LNCAP (cell line): ENCODE measurements at regions not wholly inside any gene's neighbourhood (a gene's known extent, or its start where the extent isn't known, plus 50 kb on each side); places are given as distances from the start of the nearest gene placed in this dataset.

Experiments used
- TF ChIP-seq, protein P1 (sequence below): fragments of 450-650 bp; IDR thresholded peaks from 2 replicates; pipeline ENCODE4 v1.5.1; 2017; ENCODE audit warnings: mild to moderate bottlenecking

DNA sequence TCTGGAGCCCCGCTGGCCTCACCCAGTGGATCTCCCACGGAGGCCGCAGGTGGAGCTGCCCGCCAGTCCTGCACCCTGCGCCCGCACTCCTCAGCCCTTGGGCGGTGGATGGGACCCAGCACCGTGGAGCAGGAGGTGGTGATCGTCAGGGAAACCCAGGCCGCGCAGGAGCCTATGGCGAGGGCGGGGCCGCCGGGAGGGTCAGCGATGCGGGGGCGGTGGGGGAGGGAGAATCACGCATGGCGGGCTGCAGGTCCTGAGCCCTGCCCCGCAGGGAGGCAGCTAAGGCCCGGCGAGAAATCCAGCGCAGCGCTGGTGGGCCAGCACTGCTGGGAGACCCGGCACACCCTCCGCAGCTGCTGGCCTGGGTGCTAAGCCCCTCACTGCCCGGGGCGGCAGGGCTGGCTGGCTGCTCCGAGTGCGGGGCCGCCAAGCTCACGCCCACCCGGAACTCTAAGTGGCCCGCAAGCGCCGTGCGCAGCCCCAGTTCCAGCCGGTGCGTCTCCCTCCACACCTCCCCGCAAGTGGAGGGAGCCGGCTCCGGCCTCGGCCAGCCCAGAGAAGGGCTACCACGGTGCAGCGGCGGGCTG, 524.8 kb upstream of the TPK1 start:
- TF ChIP-seq, protein P1, sequence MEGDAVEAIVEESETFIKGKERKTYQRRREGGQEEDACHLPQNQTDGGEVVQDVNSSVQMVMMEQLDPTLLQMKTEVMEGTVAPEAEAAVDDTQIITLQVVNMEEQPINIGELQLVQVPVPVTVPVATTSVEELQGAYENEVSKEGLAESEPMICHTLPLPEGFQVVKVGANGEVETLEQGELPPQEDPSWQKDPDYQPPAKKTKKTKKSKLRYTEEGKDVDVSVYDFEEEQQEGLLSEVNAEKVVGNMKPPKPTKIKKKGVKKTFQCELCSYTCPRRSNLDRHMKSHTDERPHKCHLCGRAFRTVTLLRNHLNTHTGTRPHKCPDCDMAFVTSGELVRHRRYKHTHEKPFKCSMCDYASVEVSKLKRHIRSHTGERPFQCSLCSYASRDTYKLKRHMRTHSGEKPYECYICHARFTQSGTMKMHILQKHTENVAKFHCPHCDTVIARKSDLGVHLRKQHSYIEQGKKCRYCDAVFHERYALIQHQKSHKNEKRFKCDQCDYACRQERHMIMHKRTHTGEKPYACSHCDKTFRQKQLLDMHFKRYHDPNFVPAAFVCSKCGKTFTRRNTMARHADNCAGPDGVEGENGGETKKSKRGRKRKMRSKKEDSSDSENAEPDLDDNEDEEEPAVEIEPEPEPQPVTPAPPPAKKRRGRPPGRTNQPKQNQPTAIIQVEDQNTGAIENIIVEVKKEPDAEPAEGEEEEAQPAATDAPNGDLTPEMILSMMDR, result no peak

DNA sequence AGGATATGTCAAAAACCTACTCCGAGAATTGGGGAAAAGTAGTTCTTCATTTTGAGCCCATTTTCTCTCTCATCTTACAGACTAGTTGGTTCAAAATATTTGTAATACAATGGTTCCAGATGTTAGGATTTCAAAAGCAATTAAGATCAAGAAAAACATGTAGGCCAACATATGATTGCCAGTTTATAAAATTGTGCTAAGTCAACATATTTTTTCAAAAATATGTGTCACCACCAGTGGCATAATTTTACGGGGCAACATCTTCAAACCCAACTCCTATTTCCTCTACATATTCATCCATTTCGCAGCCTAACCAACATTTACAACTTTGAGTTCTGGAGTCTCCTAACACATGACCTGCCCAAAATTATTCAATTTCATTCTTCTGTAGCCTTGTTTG, 514.5 kb upstream of the TPK1 start:
- TF ChIP-seq, protein P1, result no peak

DNA sequence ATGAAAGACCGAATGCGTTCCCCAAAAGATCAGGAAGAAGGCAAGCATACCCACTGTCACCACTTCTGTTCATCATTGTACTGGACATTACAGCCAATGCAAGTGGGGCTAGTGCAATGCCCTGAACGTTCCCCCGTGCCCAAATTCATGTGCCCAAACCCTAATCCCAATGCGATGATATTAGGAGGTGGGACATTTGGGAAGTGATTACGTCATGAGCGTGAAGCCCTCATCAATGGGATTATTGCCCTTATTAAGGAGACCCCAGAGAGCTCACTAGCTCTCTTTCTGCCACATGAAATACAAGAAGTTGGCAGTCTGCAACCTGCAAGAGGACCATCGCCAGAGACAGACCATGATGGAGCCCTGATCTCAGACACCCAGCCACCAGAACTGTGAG, 511.4 kb upstream of the TPK1 start:
- TF ChIP-seq, protein P1, result no peak

DNA sequence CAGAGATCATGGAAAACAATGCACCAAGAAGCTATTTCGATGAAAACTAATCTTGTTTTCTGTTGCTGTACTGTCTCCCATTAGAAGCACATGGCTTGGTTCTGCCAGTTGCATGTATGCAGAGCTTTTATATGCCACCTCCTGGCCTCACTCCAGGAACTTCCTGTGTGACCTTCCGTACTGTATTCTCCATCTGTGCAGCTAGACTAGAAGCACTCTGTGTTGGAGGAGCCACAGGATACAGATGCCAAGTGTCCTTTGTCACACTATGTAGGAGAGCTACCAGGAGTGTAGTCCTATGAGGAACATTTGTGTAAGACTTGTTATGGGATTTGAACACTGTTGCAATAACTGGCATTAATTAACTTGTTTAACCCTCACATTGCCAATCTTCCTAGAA, 503.5 kb upstream of the TPK1 start:
- TF ChIP-seq, protein P1, result no peak

DNA sequence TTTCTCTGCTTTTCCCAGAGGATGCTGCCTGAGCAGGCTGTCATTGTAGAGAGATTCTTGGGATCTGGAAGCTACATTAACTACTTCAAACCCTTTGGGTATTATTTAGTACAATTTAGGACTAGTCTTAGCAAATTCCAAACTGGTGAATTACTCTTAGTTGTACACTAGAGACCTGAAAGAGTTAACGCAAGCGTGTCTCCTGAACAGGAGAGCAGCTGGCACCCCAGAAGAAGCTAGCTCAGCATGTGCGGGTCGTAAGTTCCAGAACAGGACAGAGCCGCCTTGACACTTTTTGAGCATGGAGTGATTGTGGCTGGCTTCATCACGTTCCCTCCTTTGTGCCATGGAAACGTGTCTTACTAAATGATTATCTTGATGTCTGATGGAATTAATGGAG, 495.7 kb upstream of the TPK1 start:
- TF ChIP-seq, protein P1, result no peak

DNA sequence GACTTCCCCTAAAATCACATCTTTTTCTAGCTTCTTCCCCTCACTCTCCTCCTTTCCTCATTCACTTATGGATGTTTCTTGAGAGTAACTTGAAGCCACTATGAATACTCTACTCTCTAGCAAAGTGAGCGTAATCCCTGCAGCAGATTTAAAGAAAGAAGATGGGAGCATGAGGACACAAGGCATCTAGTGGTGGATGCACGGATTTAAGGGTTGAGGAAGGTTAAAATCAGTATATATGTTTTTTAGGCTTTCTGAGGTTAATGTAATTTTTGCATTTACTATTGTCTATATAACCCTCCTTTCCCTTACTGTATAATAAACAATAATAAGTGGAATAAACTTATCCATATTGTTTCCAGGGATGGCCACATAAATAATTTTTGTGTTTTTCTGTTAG, 495.2 kb upstream of the TPK1 start:
- TF ChIP-seq, protein P1, result no peak

DNA sequence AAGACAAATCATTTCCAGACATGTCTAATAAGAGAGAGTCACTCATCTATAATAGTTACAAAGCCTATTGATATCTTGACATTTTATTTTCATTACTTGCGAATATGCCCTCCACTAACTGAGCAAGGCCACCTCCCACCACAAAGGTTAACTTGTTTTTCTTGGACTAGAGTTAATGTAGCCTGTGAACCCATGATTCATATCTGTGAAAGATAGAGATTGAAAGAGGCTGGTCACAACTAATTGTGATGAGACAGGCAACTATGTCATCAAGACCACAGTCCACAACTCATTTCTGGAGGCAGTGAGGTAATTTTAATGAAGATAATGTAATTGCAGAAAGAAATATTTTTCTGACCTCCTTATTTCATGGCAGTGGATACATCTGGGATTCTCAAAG, 491.8 kb upstream of the TPK1 start:
- TF ChIP-seq, protein P1, result no peak

DNA sequence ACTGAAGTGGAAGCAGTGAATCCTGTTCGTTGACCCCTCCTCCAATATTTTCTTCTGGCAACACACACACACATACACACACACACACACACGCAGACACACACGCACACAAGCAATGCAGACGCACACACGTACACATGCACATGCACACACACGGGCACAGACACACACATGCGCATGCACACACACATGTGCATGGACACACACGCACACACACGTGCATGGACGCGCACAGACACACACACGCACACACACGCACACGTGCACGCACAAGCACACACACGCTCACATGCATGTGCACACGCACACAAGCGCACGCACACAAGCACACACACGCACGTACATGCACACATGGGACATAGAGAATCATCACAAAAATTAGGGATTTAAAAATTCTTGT, 488.2 kb upstream of the TPK1 start:
- TF ChIP-seq, protein P1, result no peak
